OCI-LY3 (cell line): ENCODE measurements at regions not wholly inside any gene's neighbourhood (a gene's known extent, or its start where the extent isn't known, plus 50 kb on each side); places are given as distances from the start of the nearest gene placed in this dataset.

Source experiments
- EZH2phosphoT487 ChIP-seq: fragments of 200-600 bp; shearing (Covaris generic); IDR thresholded peaks from 2 replicates; pipeline ENCODE4 v1.6.1; 2018; ENCODE audit warnings: antibody characterized with exemption, mixed run types, low read depth
- TF ChIP-seq, protein P1 (sequence below): fragments of 200-600, 300-600 bp; sonication (generic); IDR thresholded peaks from 2 replicates; pipeline ENCODE4 v1.5.1; 2014; ENCODE audit warnings: antibody characterized with exemption, low read length, low read depth

DNA sequence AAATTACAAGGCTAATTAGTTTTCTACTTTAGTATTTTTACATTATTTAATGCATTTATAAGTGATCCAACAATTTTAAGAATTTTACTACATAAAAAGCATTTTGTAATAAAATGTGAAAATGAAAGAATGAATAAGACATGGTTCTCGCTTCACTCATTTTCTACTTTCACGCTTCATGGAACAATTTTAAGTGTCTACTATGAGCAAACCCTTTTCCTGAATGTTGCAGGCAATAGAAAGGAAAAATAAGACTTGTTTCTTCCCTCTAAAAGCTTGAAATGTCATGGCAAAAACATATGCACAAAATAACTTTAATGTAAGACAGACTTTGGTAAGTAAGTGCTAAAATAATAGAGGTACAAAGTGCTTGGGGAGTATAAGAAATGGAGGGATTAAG is 205.7 kb upstream of the HMGA2 start:
- TF ChIP-seq, protein P1, sequence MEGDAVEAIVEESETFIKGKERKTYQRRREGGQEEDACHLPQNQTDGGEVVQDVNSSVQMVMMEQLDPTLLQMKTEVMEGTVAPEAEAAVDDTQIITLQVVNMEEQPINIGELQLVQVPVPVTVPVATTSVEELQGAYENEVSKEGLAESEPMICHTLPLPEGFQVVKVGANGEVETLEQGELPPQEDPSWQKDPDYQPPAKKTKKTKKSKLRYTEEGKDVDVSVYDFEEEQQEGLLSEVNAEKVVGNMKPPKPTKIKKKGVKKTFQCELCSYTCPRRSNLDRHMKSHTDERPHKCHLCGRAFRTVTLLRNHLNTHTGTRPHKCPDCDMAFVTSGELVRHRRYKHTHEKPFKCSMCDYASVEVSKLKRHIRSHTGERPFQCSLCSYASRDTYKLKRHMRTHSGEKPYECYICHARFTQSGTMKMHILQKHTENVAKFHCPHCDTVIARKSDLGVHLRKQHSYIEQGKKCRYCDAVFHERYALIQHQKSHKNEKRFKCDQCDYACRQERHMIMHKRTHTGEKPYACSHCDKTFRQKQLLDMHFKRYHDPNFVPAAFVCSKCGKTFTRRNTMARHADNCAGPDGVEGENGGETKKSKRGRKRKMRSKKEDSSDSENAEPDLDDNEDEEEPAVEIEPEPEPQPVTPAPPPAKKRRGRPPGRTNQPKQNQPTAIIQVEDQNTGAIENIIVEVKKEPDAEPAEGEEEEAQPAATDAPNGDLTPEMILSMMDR, result no peak
- no peak for TF ChIP-seq EZH2phosphoT487
